HL-60 (cell line): ENCODE measurements at regions not wholly inside any gene's neighbourhood (a gene's known extent, or its start where the extent isn't known, plus 50 kb on each side); places are given as distances from the start of the nearest gene placed in this dataset.

Experiments used
- DNase-seq, 2 experiments: peaks; one replicate each; pipeline ENCODE4 v3.0.0-alpha.2; 2010 to 2020; ENCODE audit warnings: low read depth in 1 of 2, low spot score in 1 of 2
- H3K27ac ChIP-seq: fragments of 250-450 bp; sonication (Bioruptor Pico); replicated peaks from 2 replicates; pipeline ENCODE4 v1.5.1; 2020; ENCODE audit warnings: mild to moderate bottlenecking, moderate library complexity
- H3K27me3 ChIP-seq: fragments of 250-450 bp; sonication (Bioruptor Pico); 2 replicates; pipeline ENCODE4 v1.5.1; 2021; ENCODE audit warnings: mild to moderate bottlenecking, moderate library complexity; ENCODE audit not compliant: insufficient read depth, poor library complexity, severe bottlenecking
- H3K4me3 ChIP-seq: replicated peaks from 2 replicates; pipeline ENCODE4 v1.5.1; 2011; ENCODE audit warnings: mild to moderate bottlenecking, control low read depth, low read length; ENCODE audit not compliant: insufficient read depth
- GABPA ChIP-seq: IDR thresholded peaks from 2 replicates; pipeline ENCODE4 v1.6.1; 2012; ENCODE audit warnings: low read depth
- POLR2AphosphoS5 ChIP-seq: IDR thresholded peaks from 2 replicates; pipeline ENCODE4 v1.6.1; 2012; ENCODE audit warnings: low read depth
- SPI1 ChIP-seq: IDR thresholded peaks from 2 replicates; pipeline ENCODE4 v1.6.1; 2012; ENCODE audit warnings: low read depth, mild to moderate bottlenecking, borderline replicate concordance
- TF ChIP-seq, protein P1 (sequence below): IDR thresholded peaks from 2 replicates; pipeline ENCODE4 v1.6.1; 2012; ENCODE audit warnings: low read depth; ENCODE audit not compliant: insufficient replicate concordance
- TF ChIP-seq, protein P2 (sequence below): IDR thresholded peaks from one replicate; pipeline ENCODE4 v1.5.1; 2011; ENCODE audit warnings: low read length, control low read depth, inconsistent platforms; ENCODE audit not compliant: insufficient read depth

DNA sequence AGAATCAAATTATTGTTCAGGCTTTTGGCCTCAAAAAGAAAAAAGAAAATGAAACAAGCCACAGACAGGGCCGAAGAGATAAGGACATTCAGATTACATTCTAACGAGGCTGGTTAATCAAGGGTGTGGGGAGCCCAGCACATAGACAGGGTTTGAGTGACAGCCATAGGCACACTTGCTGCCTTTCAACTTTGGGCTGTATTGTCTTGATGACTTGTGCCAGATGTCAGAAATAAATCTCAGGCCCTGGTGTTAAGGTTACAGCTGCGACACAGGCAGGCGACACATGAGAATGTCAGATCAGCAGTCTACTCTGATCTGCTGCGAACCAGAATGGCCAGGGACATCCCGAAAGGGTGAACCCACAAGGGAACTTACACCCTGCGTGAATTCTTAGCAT, 231.2 kb upstream of the ARRDC4 start:
- no peaks in the 10 kb centered on the region for H3K27me3 ChIP-seq
- DNase-seq: no peak

DNA sequence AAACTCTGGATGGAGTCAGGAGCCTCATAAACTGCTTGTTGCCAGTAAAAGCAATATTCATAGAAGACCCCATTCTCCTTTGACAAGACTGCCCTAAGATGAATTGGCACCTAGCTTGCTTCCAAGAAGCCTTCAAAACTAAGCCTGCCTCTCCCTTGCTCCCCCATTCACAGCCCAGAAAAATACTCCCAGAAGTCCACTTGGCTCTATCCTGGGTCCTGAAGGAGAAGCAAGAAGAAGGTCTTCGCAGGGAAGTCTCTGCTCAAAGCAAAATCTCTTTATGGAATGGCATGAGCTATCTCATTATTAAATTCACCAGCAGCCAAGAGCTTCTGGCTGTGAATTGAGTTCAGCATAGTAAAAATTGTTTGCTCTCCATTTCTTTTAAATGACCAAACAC, 230.2 kb upstream of the ARRDC4 start:
- no peak for DNase-seq
- TF ChIP-seq POLR2AphosphoS5: no peak
- TF ChIP-seq, protein P1, sequence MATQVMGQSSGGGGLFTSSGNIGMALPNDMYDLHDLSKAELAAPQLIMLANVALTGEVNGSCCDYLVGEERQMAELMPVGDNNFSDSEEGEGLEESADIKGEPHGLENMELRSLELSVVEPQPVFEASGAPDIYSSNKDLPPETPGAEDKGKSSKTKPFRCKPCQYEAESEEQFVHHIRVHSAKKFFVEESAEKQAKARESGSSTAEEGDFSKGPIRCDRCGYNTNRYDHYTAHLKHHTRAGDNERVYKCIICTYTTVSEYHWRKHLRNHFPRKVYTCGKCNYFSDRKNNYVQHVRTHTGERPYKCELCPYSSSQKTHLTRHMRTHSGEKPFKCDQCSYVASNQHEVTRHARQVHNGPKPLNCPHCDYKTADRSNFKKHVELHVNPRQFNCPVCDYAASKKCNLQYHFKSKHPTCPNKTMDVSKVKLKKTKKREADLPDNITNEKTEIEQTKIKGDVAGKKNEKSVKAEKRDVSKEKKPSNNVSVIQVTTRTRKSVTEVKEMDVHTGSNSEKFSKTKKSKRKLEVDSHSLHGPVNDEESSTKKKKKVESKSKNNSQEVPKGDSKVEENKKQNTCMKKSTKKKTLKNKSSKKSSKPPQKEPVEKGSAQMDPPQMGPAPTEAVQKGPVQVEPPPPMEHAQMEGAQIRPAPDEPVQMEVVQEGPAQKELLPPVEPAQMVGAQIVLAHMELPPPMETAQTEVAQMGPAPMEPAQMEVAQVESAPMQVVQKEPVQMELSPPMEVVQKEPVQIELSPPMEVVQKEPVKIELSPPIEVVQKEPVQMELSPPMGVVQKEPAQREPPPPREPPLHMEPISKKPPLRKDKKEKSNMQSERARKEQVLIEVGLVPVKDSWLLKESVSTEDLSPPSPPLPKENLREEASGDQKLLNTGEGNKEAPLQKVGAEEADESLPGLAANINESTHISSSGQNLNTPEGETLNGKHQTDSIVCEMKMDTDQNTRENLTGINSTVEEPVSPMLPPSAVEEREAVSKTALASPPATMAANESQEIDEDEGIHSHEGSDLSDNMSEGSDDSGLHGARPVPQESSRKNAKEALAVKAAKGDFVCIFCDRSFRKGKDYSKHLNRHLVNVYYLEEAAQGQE: peak; percentile 71
- H3K27ac ChIP-seq: no peak overlapping the region
- no peak overlapping the region for H3K4me3 ChIP-seq
- no peaks in the 10 kb centered on the region for H3K27me3 ChIP-seq

More for the DNA sequence above, 231.2 kb upstream of the ARRDC4 start:
- Histone ChIP-seq H3K27ac (no peak overlapping the region), H3K4me3 (no peak overlapping the region)
- TF ChIP-seq SPI1 (no peak), POLR2AphosphoS5 (no peak), GABPA (no peak)
- TF ChIP-seq, protein P2, sequence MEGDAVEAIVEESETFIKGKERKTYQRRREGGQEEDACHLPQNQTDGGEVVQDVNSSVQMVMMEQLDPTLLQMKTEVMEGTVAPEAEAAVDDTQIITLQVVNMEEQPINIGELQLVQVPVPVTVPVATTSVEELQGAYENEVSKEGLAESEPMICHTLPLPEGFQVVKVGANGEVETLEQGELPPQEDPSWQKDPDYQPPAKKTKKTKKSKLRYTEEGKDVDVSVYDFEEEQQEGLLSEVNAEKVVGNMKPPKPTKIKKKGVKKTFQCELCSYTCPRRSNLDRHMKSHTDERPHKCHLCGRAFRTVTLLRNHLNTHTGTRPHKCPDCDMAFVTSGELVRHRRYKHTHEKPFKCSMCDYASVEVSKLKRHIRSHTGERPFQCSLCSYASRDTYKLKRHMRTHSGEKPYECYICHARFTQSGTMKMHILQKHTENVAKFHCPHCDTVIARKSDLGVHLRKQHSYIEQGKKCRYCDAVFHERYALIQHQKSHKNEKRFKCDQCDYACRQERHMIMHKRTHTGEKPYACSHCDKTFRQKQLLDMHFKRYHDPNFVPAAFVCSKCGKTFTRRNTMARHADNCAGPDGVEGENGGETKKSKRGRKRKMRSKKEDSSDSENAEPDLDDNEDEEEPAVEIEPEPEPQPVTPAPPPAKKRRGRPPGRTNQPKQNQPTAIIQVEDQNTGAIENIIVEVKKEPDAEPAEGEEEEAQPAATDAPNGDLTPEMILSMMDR: no peak
- TF ChIP-seq, protein P1: no peak

DNA sequence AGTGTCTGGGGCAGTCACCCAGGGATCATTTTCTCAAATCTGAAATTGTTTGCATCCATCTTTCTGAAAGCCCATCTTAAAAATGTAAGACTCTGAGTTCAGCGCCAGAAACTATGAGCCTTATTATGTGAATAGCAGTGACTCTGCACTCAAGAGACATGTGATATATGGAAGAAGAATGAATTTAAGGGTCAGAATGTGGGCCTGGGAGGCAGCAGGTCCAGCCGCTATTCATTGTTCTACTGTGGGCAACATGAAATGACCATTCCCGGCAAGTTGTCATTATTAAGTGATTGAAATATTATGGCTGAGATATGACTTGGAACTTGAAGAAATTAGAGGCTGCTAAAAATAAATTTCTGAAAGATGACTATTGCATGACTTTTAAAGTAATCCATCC, 228.6 kb upstream of the ARRDC4 start:
- H3K27me3 ChIP-seq: no peaks in the 10 kb centered on the region
- no peak overlapping the region for H3K27ac ChIP-seq
- no peak overlapping the region for H3K4me3 ChIP-seq
- no peak for DNase-seq
- TF ChIP-seq, protein P1: no peak
- TF ChIP-seq POLR2AphosphoS5 (no peak), GABPA (no peak), SPI1 (no peak)
- TF ChIP-seq, protein P2: no peak

DNA sequence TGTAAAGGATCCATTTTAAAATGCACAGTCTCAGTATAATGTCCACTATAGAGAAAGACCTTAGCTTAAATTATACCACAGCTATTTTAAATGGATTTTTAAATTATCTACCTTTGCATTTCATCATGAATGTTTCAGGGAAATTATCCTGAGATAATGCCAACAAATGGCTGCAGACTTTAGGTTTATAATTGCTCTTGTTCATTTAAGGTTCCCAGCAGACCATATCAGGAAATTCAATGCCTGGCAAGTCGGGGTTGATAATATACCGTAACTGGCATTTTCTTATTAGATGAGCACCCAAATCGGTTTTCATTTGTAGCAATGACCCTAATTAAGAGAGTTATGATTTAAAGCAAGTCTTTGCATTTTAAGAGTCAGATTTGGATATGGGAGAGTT, 227.1 kb upstream of the ARRDC4 start:
- H3K27me3 ChIP-seq: no peaks in the 10 kb centered on the region
- no peak overlapping the region for H3K27ac ChIP-seq
- DNase-seq: no peak
- no peak overlapping the region for H3K4me3 ChIP-seq
- TF ChIP-seq GABPA (no peak), POLR2AphosphoS5 (no peak), SPI1 (no peak)
- TF ChIP-seq, protein P2: no peak
- TF ChIP-seq, protein P1: no peak
